ENCODE measurements at regions not wholly inside any gene's neighbourhood (a gene's known extent, or its start where the extent isn't known, plus 50 kb on each side); places are given as distances from the start of the nearest gene placed in this dataset.
A peak's percentile ranks its signal among the peaks of the same experiment; 100 is the strongest.

DNA sequence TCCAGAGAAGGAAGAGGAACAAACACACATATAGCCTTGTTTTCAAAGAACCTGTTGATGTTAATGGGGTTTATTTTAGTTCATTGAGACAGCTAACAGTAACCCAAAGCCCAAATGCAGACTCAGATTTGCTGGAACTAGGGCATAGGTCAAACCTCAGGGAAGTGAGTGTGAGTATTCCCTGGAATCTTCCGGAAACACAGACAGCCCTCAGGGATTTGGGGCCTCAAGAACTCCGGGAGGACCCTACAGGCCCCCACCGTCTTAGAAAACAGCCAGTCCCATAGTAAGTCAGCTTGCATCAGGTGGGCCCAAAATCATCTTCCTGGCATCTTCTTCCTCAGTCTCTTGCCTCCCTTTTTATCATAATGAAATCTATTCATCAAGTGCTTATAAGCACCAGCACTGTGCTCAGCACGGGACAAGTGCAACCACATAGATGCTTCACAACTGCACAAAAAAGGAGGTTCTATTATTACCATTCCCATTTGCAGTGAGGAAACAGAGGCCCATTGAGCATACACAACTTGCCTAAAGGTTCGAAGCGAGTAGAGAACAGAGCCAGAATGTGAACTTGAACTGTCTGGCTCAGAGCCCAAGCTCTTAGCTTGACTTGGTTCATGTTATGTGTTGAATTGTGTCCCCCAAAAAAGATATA is 50.2 kb upstream of the BCL11A start:
- no peak for DNase-seq (ENCODE audit: low read depth)
- in situ Hi-C loops (cut with HindIII; ENCODE audit: low pct_unique_long_range_greater_than_20kb, low sequenced_read_pairs), result no loop called here

DNA sequence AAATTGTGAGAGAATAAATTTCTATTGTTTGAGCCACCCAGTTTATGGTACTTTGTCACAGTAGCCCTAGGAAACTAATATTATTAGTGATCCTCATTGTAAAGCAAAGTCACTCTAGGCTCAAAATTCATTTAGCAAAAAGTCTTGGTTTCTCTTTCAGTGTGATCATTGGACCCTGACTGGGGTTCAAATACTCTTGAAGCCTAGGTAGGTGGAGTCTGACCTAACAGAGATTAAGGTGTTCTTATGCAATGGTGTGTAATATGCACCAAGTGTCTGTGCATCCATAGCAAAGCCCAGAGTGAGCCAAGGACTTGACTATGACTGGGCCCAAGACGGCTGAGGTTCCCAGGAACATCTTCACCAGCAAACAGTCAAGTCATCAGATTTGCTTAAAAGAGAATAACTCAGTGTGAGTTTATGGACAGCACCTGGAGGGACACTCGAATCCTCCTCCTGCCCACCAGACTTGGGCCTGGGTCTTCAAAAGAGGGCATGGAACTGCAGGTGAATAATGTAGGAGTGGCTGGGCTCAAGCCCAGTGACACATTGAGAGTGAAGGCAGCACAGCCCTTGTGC is 51.1 kb upstream of the BCL11A start:
- no peak for DNase-seq (ENCODE audit: low read depth)
- in situ Hi-C loops (cut with HindIII; ENCODE audit: low pct_unique_long_range_greater_than_20kb, low sequenced_read_pairs), result no loop called here

DNA sequence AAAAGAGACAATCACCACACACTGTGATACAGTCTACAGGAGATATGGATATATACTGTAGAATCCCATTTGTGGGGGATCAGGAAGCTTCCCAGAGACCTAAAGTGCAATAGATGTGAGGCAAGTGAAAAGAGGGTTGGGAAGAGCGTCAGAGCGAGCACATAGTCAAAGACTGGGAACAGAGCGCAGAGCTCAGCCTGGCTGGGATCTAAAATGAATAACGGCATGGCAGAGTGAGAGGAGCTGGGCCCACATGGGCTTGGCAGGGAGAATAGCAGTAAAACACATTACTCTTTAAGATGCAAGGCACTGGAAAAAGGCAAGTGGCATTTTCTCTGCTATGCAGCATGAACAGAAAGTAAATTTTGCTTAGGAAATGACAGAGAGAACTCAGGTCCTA is 52.4 kb upstream of the BCL11A start:
- in situ Hi-C loops (cut with HindIII; ENCODE audit: low pct_unique_long_range_greater_than_20kb, low sequenced_read_pairs), result no loop called here
- no peak for DNase-seq (ENCODE audit: low read depth)

DNA sequence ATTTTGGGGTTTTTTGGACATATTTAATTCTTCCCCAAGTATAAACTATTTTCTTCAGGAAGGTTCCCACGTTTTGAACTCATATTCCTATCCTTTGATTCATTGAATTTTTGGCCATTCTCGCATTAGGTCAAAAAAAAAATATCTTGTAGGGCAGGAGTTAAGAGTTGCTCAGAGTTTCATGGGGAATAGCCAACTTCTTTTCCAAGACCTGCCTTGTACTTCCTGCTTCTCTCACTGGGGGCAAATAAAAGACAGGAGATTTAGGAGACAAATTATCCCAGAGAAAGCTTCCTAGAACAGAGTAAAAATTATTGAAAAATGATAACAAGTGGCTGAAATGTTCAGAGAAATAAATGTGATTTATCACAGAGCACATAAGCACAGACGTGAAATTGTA is 55.2 kb upstream of the BCL11A start:
- DNase-seq (ENCODE audit: low read depth), result no peak
- in situ Hi-C loops (cut with HindIII; ENCODE audit: low pct_unique_long_range_greater_than_20kb, low sequenced_read_pairs), result no loop called here

DNA sequence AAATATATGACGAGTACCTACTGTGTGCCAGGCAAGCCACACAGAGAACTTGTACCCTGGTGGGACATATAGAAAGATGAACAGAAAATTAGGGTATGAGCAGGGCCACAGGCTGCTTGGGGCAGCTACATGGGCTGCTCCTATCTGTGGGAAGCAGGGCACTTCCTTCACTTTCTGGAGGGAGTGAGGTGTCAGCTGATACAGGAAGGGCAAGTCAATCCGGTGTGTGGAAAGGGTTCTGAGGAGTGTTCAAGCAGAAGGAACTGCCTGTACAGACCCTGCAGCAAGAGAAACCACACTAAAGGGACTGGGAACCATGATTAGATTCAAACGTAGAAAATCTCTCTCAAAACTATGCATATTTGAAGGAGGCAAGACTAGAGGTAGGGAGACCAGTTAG is 58.6 kb upstream of the BCL11A start:
- no peak for DNase-seq (ENCODE audit: low read depth)
- in situ Hi-C loops (cut with HindIII; ENCODE audit: low pct_unique_long_range_greater_than_20kb, low sequenced_read_pairs), result no loop called here

DNA sequence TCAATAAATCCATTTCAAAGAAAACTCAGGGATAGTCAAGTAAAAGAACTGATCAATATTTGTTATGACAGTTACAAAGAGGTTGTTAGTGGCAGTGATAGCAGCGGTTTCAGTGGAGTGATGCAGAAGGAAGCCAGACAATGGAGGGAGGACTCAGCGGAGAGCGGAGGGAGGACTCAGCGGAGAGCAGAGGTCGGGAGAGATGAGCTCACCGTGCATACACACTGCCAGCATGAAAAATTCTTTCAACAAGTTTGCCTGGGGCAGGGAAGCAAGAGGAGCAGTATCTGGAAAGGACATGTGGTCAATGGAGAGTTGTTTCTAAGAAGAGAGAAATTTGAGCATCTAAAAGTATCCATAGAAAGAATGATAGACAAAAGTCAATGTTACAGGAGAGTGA is 60.9 kb upstream of the BCL11A start:
- no peak for DNase-seq (ENCODE audit: low read depth)
- in situ Hi-C loops (cut with HindIII; ENCODE audit: low pct_unique_long_range_greater_than_20kb, low sequenced_read_pairs), result no loop called here

DNA sequence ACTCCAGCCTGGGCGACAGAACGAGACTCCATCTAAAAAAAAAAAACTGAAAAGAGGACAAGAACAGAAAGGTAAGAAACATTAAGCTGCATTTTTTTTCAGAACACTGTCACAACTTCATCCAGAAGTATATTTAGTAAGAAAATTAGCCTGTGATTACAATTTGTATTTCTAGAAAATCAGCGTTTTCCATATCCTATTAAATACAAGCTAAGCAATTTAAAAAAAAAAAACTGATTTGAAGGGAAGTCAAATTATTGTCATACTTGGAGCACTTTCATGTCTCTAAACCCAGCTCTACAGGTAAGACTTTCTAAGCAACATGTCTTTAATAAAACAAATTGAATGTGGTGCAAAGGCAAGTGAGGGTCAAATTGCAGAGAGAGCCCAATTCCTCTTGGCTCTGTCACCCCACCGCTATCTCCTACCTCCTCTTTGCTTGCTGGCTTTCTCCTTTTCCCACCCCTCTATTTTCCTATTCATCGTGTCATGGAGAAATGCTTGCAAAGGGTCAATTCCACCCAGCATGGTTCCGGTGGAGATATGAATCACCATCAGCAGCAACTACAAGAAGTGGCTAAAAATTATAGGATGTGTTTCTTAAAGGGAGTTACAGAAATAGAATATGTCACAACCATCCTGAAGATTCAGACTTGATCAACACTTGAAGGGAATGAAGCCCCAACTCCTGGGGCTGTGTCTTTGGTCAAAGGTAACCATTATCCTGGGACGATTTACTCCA is 68.4 kb upstream of the BCL11A start:
- in situ Hi-C loops (cut with HindIII; ENCODE audit: low pct_unique_long_range_greater_than_20kb, low sequenced_read_pairs), result no loop called here
- no peak for DNase-seq (ENCODE audit: low read depth)

DNA sequence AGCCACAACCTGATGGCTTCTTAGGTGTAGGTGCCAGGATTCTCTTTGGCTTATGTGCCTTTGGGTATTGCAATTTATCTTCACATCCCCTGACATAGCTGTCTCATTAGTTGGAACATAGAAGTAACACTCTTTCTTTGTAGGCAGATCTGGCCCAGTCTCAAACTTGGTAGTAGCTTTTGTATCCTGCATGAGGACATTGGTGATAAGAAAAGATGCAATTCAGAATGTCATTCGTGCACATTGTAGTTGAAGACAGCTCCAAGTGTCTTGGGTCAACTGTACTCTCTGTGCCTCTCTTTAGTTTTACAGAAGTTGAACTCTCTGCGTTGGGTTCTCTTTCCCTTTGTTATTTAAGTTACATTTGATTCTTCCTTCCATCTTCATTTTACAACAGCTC is 69.6 kb upstream of the BCL11A start:
- no peak for DNase-seq (ENCODE audit: low read depth)
- in situ Hi-C loops (cut with HindIII; ENCODE audit: low pct_unique_long_range_greater_than_20kb, low sequenced_read_pairs), result no loop called here

DNA sequence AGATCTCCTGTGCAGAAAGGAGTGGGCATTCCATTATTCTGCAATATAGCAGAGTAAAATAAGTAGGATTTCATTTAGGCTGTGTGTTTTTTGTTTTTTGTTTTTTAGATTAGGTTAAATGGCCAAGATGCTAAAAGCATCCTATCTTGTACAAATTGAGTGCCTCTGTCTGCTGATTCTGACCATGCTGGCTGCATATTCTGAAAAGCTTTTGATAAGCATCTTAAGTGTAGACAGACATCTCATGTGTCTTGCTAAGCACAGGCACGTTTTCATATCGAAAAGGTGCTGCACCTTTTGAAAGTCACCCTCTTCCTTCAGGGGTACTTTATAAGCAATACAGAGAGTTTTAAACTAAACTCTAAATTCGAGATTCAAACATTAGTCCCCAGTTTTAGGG is 74.0 kb upstream of the BCL11A start:
- no peak for DNase-seq (ENCODE audit: low read depth)
- in situ Hi-C loops (cut with HindIII; ENCODE audit: low pct_unique_long_range_greater_than_20kb, low sequenced_read_pairs), result no loop called here

DNA sequence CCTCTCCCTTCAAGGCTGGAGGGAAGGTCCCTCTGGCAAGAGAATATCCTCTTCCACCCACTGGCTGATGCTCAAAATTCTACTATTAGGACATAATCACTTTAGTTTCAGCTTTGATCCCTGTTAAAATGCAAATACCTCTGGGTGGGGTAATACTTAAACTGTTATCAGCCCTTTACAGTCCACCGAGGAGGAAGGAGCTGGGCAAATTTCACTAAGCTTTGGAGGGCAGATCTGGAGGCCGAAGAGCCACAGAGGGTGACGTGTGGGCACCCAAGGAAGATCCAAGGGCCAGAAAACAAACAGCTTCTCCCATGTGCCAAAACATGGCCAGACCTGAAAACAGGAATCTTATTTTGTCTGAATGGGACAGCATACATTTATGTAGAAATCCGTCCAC is 74.6 kb upstream of the BCL11A start:
- in situ Hi-C loops (cut with HindIII; ENCODE audit: low pct_unique_long_range_greater_than_20kb, low sequenced_read_pairs), result no loop called here
- DNase-seq (ENCODE audit: low read depth), result no peak

DNA sequence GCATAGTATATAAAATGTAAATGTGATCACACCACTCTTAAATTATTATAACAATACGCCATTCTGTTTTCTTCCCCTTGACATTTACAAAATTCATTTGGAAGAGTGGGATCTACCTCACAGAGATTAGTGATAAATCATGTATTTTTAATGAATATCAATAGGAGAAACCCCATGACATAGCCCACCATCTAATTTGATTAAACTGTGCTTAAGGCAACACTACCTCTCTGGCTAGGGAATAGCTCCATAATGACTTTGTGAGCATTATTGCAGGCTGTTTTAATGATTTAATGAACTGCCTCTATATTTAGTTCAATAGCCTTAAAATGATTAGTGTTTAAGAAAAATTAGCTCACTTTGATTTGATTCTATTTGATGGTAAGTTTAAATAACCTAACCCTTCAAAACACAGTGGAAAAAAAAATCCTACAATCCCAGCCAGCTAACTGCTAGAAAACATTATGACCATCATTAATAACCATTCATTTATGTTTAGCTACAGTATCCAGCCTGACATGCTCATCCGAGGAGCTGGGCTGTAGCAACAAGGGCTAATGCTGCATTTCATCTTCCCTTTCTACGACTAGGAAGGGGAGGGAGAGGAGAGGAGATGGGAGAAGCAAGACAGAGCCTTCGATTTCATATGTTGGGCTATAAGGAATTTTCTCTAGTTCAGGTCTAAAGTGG is 75.3 kb upstream of the BCL11A start:
- no peak for DNase-seq (ENCODE audit: low read depth)
- in situ Hi-C loops (cut with HindIII; ENCODE audit: low pct_unique_long_range_greater_than_20kb, low sequenced_read_pairs), result no loop called here

DNA sequence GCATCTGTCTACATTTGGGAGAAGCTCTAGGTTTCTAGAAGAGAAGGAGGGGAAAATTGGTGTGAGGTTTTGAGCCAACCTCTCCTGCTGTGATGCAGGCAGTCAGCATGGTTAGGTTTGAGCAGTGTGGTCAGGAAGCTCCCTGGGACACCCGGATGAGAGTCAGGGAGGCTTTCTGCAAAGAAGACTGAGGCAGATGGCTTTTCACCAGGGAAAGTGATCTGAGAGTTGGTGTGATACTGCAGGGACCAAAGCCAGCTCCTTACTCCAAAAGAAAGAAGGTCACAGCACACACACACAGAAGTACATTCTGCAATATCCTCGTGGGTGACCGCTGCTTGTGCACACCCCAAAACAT is 75.8 kb upstream of the BCL11A start:
- no peak for DNase-seq (ENCODE audit: low read depth)
- in situ Hi-C loops (cut with HindIII; ENCODE audit: low pct_unique_long_range_greater_than_20kb, low sequenced_read_pairs), result no loop called here

DNA sequence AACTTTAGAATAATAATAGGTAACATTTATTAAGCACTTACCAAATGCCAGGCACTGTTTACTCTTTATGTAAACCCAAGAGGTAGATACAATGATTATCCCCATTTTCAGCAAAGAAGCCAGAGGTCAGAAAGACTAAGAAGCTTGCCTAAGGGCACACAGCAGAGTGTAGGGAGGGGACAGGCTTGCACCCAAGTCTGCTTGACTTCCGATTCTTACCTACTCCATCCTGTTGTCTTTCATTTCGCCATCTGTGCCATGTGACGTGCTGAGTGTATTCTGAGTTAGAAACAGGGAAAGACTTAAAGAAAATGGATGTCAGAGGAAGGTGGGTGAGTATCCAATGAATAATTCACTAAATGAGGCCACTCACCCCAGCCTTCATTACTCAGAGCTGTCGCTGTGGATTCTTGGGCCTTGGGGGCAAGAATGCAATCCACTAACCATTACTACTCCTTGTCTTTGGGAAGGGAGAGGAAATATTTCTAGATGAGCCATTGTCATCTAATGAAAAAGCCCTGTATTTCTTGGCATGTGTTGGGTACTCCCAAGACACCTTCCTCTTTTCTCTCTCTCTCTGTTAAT is 76.4 kb upstream of the BCL11A start:
- in situ Hi-C loops (cut with HindIII; ENCODE audit: low pct_unique_long_range_greater_than_20kb, low sequenced_read_pairs), result no loop called here

DNA sequence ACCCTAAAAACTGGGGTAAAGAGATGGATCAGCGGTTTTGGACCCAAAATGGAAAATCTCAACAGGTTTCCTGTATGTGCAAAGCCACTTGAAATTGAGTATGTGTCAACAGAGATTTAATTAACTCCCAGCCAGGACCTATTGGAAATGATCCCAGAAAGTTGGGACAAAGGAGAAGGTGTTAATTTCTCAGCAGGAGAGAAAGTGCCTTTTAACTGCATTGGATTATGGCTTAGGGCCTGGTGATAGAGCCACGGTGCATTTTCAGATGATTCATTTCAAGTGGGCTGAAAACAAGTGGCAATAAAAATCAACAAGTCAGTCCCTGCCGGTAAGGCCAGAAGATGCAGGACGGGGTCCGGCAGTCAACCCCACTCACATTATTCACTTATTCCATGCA is 80.2 kb upstream of the BCL11A start:
- in situ Hi-C loops (cut with HindIII; ENCODE audit: low pct_unique_long_range_greater_than_20kb, low sequenced_read_pairs), result no loop called here
- no peak for DNase-seq (ENCODE audit: low read depth)

More for the DNA sequence above, 76.4 kb upstream of the BCL11A start:
- DNase-seq (ENCODE audit: low read depth), result no peak

DNA sequence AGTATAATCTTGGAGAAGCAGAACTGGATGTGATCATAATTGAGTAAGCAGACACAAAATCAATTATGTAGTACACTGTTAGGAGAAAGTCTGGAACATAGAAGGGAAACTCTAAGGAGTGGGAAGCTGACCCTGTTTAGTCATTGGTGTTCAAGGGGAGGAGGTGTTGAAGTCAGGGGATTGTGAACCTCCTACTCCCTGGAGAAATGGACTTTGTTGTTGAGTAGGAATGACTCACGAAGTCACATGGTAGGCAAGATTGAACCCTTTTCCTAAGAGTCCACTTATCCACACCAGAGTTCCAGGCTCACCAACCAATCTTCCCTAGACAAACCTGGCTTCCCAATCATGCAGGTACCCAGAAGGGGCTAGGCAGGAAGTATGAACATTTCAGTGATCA is 81.0 kb upstream of the BCL11A start:
- in situ Hi-C loops (cut with HindIII; ENCODE audit: low pct_unique_long_range_greater_than_20kb, low sequenced_read_pairs), result no loop called here
- DNase-seq (ENCODE audit: low read depth), result no peak

DNA sequence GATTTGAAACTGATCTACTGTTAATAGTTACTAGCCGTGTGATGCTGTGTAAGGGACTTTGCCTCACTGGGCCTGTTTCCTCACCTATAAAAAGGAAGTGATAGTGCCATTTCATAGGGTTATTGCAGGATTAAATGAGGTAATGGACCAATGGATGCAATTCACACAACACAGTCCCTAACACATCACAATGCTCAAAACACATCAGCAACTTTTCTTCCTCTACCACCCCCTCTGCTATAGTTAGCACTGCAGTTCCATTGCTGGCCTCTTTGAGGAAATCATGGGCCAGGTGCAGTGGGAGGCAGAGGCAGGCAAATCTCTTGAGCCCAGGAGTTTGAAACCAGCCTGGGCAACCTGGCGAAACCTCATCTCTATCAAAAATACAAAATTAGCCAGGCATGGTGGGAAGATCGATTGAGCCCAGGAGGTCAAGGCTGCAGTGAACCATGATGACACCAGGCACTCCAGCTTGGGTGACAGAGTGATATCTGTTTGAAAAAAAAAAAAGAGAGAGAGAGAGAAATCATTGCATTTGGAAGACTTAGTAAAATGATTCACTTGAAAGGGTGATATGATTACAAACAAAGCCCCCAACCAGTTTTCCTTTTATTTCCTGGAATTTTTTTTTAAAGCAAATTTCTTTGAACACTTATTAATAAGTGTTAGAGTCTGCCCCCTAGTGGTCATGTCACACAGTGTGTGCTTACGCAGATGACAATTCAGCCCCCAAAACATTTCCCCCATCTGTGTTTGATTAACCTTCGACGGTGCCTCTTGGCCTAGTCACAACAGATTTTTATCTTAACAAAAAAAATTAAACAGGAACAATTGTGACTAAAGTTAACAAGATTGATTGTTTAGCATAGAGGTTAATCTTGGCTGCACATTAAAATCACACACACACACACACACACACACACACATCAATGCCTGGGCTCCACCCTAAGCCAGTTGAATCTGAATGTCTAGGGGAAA is 88.6 kb upstream of the BCL11A start:
- in situ Hi-C loops (cut with HindIII; ENCODE audit: low pct_unique_long_range_greater_than_20kb, low sequenced_read_pairs), result no loop called here
- peak; percentile 30 for DNase-seq (ENCODE audit: low read depth)

DNA sequence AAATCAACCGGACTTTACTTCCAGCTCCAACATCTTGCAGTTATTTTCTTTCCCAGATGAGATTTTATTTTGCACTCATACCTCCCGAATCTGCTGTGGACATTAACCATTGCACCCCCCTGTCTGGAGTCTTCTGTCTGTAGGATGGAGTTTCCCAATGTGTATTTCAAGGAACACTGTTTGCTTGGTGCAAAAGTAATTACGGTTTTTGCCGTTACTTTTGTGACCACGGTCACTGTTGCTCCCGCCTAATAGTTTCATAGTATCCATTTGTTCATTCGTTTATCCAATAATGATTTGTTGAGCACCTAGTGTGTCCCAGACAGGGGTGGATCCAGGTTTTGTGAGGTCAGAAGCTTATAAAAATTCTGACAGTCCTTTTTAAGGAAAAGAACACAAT is 90.3 kb upstream of the BCL11A start:
- DNase-seq (ENCODE audit: low read depth), result no peak
- in situ Hi-C loops (cut with HindIII; ENCODE audit: low pct_unique_long_range_greater_than_20kb, low sequenced_read_pairs), result no loop called here

DNA sequence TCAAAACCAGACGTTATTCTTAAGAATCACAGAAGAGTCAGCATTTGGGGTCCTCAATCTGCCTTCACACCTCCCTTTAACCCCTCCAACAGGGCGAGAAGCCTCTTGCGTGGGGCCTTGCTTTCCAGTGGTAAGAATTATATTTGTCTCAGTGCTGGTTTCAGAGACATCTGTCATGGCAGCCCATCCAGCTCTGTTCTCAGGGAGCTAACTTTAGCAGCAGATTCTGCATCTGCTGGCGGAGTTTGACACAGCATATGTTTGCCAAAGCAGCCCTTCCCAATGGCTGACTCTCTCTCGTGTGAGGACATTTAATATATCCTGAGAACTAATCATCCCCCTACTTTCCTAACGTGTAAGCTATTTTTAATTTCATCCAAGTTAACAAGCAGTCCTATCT is 91.5 kb upstream of the BCL11A start:
- in situ Hi-C loops (cut with HindIII; ENCODE audit: low pct_unique_long_range_greater_than_20kb, low sequenced_read_pairs), result no loop called here
- no peak for DNase-seq (ENCODE audit: low read depth)
